GM21526 (cell line): ENCODE measurements at regions not wholly inside any gene's neighbourhood (a gene's known extent, or its start where the extent isn't known, plus 50 kb on each side); places are given as distances from the start of the nearest gene placed in this dataset.
"Not testable (repeated sequence)": the region's sequence is repeated elsewhere in the genome, so short reads cannot be mapped to it uniquely, and the experiment has no call there.

Experiments used
- ATAC-seq: cut with Tn5 transposase; IDR thresholded peaks from one replicate; pipeline ENCODE4 v1.9.1; 2021; ENCODE audit warnings: moderate library complexity; ENCODE audit not compliant: unreplicated experiment, low FRiP score

DNA sequence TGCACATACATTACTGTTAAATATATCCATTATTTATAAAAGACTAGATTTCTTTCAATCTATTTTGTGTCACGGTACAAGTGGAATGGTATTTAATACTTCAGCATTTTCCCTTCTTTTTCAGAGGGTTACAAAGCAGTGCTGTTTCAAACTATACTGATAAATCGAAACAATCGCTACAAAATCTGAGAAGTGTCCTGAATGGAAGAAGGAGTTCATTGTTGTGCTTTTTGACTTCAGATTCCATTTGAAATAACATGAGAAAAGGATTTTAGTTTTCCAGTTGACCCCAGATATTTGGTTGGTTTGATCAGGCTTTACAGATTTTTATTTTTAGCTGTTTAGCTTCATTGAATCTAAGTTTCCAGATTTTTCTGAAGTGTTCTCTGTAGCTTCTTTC lies 292.1 kb upstream of the ANKRD50 start:
- ATAC-seq = no peak

DNA sequence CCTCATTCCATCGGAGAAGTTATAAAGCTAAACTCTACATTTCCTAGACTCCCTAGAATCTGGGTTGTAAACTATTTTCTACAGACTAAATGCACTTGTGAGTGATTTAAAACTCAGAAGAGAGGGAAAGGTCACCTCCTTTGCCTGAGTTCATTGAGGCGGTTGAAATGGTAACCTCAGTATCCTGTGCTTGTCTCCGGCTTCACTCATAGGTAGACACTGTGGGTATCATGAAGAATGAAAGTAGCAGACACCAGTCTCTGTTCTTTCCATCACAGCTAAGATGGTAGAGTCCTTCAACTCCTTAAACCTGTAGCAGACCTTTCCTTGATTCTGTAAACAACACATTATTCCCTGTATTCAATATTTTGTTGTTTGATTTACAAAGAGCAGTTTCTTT lies 291.3 kb upstream of the ANKRD50 start:
- ATAC-seq = no peak

DNA sequence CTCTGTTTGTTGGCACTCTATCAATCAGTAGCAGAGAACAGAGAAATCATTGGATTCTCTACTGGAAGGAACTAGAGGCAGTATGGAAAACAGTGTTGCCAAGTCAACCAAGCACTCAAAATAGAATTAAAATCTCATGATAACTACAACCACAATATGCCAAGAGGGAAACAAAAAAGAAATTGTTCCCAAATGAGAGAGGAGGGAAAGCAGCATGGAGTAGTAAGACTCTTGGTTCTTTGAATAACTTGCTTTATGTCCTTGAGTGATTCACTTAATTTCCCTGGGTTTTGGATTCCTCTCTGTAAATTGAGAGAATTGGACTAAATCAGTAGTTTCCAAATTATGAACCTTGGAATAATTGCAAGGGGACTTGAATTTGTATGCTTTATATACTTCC lies 285.5 kb upstream of the ANKRD50 start:
- no peak for ATAC-seq

DNA sequence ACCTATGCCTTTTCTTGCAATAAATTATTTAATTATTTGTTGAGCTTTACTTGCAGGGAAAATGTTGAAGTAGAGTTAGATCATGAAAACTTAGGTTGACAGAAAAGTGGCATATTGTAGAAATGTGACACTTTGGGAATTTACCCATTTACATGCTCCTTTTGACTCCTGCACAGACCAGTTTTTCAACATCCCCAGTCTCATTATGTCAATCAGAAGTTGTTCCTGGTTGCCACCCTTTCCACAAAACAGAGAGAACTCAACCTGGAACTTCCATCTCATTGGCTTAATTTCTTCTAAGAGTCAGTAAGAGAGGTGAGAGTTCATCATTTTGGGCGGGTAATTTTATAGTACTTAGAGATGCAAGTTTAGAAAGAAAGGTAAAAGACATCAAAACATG lies 284.6 kb upstream of the ANKRD50 start:
- no peak for ATAC-seq

DNA sequence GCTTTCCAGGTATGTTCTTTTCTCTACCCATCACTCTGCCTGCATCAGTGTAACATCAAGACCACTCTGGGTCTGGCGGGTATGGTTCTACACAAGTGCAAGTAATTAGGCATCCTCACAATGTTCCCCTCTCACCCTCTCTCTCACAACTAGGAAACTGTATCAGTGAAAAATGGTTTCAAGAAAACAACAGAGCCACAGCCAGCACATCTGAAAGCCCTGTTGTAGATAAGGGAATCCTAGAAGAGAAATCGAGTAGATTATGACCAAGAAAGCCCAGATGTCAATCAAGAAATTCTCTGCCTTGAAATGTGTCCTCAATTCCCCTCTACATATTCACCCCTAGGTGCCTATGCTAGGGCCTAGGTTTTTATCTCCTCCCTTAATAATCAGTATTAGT lies 281.3 kb upstream of the ANKRD50 start:
- no peak for ATAC-seq

DNA sequence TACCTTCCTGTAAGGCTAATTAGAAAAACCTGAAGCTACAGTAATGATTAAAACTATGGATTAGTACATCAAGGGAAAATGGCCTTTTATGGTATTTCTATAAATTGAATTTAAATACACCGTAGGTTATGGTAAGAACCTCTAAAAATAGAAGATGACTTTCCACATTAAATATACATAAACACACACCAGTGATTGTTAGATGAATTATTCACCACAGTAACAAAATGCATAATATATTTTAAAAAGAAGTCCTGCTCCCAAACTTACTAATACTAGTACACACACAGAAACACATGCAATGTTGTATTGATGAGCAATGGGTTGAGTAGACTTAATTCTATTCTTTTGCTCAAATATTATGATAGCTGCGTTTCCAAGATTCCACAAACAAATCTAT lies 277.9 kb upstream of the ANKRD50 start:
- no peak for ATAC-seq

DNA sequence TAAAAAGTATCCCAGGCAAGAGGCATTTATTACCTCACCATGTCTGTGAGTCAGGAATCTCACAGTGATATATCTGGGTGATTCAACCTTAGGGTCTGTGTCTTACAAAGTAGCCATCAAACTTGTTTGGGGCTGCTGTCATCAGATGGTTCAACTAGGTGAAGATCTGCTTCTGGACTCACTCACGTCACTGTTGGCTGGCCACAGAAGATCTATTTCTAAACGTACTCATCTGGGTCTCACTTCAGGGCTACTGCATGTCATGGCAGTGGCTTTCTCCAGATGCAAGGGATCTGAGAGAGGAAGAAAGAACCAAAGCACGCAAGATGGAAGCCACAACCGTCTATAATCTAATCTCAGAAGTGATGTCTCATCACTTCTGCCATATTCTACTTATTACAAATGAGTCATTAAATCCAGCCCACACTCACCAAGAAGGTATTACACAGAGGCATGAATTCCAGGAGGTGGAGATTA lies 267.8 kb upstream of the ANKRD50 start:
- no peak for ATAC-seq

DNA sequence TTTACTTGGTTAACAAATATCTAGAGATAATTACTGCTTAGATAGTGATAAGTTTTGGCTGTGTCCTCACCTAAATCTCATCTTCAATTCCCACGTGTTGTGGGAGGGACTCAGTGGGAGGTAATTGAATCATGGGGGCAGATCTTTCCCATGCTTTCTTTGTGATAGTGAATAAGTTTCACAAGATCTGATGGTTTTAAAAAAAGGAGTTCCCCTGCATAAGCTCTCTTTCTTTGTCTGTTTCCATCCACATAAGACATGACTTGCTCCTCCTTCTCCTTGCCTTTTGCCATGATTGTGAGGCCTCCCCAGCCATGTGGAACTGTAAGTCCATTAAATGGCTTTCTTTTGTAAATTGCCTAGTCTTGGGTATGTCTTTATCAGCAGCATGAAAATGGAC lies 266.0 kb upstream of the ANKRD50 start:
- not testable (repeated sequence) for ATAC-seq

DNA sequence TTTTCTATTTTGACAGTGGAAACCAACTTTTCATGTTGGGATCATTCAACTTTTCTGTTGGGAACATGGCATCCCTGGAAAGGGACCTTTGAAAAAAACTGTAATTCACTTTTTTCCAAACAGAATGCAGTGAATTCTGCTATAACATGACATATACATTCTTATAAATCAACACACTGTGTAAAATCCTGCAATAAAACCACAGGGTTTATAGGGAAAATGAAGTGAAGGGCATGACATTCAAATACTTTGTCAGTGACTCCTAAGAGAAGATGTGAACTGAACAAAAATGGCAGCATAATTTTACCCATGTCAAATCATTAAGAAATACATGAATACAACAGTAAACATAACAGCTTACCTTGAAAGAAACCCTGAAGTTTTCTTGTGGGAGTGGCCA lies 264.5 kb upstream of the ANKRD50 start:
- ATAC-seq = no peak

DNA sequence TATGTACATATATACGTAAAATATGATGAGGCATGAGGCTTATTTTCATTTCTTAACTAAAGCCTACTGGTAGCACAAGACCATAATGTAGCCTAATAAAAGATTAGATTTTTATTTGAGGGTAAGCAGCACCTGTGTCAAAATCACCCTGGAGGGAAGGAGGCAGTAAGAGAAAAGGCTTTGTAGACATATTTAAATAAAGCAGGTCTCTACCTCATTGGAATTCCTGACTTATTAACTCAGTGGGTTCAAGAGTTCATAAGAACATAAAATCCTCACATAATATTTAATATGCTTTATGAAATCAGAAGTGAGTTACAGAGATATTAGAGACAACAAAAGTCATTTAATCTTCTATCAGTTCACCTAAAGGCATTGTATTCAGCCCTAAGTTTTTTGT lies 261.6 kb upstream of the ANKRD50 start:
- ATAC-seq = no peak

DNA sequence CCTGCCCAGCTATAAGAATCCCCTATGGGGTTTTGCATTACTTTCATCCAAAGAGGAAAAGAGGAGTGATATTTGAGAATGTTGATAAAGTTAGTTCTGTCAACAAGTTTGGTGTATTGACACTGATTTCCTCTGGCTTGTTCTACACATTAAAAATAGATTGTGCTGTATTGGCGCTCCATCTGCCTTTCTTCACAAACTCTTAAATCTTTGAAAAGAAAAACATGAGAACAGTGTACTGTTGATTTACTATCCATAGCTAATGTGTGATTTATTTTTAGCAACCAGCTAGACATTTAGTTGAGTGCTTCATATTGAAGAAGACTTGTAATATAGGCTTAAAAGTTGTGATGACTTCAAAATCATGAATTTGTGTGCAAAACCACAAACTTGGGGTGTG lies 261.2 kb upstream of the ANKRD50 start:
- no peak for ATAC-seq

DNA sequence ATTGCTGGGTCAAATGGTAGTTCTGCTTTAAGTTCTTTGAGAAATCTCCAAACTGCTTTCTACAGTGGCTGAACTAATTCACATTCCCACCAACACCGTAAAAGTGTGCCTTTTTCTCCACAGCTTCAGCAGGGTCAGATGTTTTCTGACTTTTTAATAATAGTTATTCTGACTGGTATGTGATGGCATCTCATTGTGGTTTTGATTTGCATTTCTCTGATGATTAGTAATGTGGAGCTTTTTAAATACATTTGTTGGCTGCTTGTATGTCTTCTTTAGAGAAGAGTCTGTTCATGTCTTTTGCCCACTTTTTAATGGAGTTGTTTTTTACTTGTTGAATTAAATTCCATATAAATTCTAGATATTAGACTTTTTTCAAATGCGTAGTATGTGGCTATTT lies 257.5 kb upstream of the ANKRD50 start:
- no peak for ATAC-seq

DNA sequence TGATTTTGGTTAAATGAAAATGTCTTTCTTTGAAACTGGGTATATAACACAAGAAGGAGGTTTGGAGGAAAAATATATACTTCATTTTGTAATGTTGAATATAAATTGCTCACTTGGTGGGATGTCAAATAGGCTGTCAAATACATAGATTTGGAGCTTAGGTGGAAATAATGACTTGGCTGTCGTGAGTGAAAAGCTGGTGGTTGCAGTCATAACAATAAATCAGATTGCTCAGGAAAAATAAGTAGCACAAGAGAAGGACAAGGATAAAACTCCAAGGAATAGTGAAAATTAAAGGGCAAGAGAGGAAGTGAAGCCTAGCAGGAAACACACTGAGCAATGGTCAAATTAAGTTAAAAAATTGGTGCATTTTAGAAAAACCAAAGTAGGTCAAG lies 253.0 kb upstream of the ANKRD50 start:
- no peak for ATAC-seq

DNA sequence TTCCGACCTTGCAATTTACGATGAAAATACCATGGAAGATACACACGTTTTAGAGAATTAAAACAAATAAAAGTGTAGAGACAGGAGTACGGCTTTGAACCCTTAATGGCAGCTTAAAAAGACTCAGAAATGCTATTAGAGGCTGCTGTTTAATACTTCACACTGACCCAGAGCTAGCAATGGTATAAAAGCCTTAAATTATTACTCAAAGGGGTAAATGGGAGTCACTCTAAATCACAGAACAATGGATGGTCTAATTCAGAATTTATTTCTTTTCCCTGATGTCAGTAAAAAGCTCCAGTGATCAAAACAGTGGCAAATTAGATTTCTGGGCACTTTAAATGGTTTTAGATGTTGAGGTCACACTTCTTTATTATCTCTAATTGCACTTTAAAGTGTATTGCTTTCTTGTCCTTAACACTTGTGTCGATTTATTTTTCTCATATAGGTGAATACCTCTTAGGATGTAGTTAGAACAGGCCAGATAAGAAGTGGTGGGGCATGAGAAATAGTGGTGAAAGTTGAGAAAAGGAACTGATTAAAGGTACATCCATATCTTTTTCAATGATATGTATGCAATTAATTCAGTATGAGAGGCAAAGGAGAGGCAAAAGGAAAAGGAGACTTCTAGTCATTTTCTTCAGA lies 252.4 kb upstream of the ANKRD50 start:
- no peak for ATAC-seq

DNA sequence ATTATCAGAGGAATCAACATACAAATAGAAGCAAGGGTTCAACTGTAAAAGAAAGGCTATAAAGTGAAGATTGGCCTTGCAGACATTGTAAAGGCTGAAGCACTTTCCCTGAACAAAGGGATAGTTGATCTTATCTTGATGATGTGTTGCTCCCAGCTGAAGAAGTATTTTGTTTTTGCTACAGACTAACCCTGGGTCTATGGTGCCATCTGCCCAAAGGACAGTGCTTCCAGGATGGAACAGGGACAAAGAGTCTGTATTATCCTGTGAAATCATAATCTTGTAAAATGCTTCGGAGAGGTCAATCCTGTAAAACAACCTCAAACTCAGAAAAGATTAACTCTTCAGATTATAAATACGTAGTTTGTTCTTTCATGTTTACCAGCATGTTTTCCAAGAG lies 251.7 kb upstream of the ANKRD50 start:
- no peak for ATAC-seq

DNA sequence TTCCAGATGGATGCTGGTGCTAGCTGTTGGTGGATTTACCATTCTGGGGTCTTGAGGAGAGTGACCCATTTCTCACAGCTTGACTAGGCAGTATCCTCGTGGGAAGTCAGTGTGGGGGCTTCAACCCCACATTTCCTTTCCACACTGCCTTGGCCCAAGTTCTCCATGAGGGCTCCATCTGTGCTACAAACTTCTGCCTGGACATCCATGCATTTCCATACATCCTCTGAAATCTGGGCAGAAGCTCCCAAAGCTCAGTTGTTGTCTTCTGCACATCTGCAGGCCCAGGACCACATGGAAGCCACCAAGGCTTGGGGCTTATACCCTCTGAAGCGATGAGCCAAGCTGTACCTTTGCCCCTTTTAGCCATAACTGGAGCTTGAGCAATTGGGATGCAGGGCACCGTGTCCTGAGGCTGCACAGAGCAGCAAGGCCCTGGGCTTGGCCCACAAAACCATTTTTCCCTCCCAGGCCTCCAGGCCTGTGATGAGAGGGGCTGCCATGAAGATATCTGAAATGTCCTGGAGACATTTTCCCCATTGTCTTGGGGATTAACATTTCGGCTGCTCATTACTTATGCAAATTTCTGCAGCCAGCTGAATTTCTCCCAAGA lies 248.7 kb upstream of the ANKRD50 start:
- no peak for ATAC-seq

DNA sequence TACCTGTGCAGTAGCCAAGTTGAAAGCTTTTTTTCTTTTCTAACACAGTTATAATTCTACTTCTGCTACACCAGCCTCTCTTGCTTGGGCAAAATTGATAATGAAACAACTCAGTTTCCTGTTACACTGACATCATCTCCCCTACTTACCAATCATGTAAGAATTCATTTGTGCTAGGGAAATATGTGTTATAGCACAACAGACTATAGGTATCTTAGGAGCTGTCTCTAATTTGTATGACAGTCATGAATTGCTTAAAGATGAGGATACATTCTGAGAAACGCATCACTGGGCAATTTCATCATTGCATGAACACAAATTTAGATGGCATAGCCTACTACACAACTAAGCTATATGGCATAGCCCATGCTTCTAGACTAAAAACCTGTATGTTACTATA lies 246.3 kb upstream of the ANKRD50 start:
- ATAC-seq = no peak

DNA sequence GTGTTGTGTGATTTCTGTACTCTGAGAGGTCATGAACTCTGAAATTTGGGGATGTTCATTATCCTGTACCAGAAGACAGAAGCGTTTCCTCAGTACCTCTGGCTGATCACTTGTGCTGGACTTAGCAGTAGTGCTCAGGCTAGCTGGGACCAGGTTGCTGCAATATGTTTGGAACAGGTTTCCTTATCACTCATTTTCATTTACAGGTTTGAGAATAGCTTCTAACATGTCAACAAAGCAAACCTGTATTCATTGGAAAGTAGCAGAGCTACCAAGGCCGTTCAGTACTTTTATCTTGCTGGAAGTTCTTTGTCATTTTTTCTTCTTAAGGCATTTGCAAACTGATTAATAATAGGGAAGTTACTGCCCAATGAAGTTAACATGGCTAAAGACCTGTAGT lies 242.9 kb upstream of the ANKRD50 start:
- no peak for ATAC-seq

DNA sequence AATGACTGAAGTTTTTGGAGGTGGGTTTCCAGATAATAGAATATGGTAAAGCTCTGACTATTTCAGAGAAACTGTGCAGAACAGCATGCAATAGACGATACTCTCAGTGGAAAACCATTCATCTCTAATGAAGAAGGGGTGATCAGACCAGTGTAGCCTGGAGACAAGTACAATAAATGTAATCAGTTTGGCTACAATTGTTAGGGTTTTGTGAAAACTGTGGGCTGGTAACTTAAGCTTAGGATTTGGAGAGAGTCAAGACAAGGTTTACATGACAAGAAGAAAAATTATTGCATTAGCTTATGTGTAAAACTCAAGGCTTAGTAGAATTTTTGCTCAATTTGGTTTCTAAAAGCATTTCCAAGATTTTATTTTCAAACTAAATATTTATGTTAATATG lies 241.5 kb upstream of the ANKRD50 start:
- ATAC-seq = no peak

DNA sequence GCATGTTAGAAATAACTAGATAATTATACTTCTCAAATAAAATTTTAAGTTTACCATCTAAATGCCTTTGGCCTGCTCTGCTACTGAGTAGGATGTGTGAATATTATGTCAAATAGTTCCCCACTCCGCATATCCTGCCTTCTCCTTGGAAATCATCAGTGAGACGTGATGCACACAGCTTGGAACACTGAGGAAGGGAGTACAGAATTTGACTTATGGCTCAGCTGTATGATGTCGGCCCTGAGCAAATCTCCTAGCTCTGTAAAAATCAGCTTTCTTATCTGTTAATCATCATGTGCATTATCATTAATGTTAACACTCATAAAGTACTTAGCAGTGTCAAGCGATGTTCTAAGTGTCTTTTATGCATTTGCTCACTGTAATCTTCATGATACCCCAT lies 241.0 kb upstream of the ANKRD50 start:
- no peak for ATAC-seq

DNA sequence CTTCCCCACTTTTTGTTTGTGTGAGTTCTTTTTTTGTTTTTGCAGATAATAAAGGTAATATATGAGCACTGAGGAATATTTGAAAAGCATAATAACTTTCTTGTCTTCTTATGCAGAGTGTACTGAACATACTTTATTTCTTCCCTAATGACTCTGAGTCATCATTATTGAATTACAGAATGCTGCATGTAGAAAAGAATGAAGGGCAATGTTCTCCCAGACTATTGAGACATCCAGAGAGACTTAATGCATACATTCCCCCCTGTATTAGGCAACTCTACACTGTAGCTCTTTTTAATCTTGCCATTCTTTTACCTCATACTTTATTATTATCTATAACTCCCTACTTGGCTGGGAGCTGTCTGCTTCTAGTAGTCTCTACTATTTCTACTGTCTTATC lies 240.5 kb upstream of the ANKRD50 start:
- no peak for ATAC-seq

DNA sequence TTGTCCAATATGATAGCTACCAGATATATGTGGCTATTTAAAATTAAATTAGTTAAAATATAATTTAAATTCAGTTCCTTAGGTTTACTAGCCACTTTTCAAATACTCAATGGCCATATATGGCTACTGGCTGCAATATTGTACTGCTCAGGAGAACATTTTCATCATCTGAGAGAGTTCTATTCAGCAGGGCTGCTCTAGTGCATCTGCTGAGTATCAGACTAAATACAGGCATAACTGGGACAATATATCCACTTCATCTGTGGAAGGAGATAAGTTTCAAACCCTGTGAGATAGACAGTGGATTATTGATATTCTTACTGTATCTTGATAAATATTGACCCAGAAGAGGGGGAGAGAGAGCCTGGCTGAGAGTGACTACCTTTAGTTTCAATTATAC lies 240.1 kb upstream of the ANKRD50 start:
- ATAC-seq = no peak
